Tibial artery (tissue), 4 donors: ENCODE measurements at regions not wholly inside any gene's neighbourhood (a gene's known extent, or its start where the extent isn't known, plus 50 kb on each side); places are given as distances from the start of the nearest gene placed in this dataset.

ENCODE experiments used
- DNase-seq, 2 donors: peaks; one replicate each; pipeline ENCODE4 v3.0.0-alpha.2; 2019
- H3K27ac ChIP-seq, 2 donors: fragments of 200-600 bp; sonication (generic) in 1 of 2; 1 replicate in 1 of 2; 2 replicates in 1 of 2; pipeline ENCODE4 v1.5.1; 2018 to 2019; ENCODE audit warnings: mild to moderate bottlenecking in 1 of 2
- H3K27me3 ChIP-seq, 2 donors: fragments of 200-600 bp; sonication (generic) in 1 of 2; one replicate each; pipeline versions ENCODE4 v1.5.1 to v1.6.0; 2016 to 2019
- H3K36me3 ChIP-seq, 3 donors: fragments of 200-600 bp; sonication (generic) in 2 of 3; one replicate each; pipeline ENCODE4 v1.5.1; 2016 to 2019; ENCODE audit warnings: mild to moderate bottlenecking in 2 of 3
- H3K4me1 ChIP-seq, 4 donors: fragments of 200-600 bp; sonication (generic) in 2 of 4; 1 replicate in 3 of 4; 2 replicates in 1 of 4; pipeline ENCODE4 v1.5.1; 2016 to 2019
- H3K4me3 ChIP-seq, 2 donors: fragments of 200-600 bp; sonication (generic) in 1 of 2; 1 replicate in 1 of 2; 2 replicates in 1 of 2; pipeline ENCODE4 v1.5.1; 2018 to 2019; ENCODE audit warnings: mild to moderate bottlenecking in 2 of 2
- H3K9me3 ChIP-seq, 3 donors: fragments of 200-600 bp; sonication (generic) in 1 of 3; one replicate each; pipeline ENCODE4 v1.5.1; 2016 to 2019
- CTCF ChIP-seq, 2 experiments: fragments of 200-600 bp in 1 of 2; fragments of 450-650 bp in 1 of 2; IDR thresholded peaks; one replicate each; pipeline ENCODE4 v1.5.1; 2017 to 2019; ENCODE audit warnings: antibody characterized with exemption in 2 of 2, mild to moderate bottlenecking in 1 of 2, moderate library complexity in 1 of 2
- intact Hi-C: fragments of 100-400 bp; cut with DNase I; formaldehyde crosslinking; loops from one replicate; pipeline ENCODE4 v1.15.0; 2023; ENCODE audit warnings: low total_unique reads

GRCh38 chr1:38644092-38644491 is 215.5 kb downstream of the RRAGC start:
- DNase-seq = no peak
- H3K27me3 ChIP-seq = peaks cover 0 to 2% of the 10 kb centered on the region in 2 donors
- no peak overlapping the region for H3K4me3 ChIP-seq
- TF ChIP-seq CTCF (IDR thresholded peaks at IDR 0.05) = no peak
- H3K4me1 ChIP-seq = no peaks in the 10 kb centered on the region
- no peak overlapping the region for H3K27ac ChIP-seq
- no peaks in the 10 kb centered on the region for H3K36me3 ChIP-seq
- intact Hi-C loops = no loop called here
- H3K9me3 ChIP-seq = no peaks in the 10 kb centered on the region

- intact Hi-C loops = no loop called here
- H3K27me3 ChIP-seq = peaks cover 0 to 5% of the 10 kb centered on the region in 2 donors
- no peak for DNase-seq
- no peaks in the 10 kb centered on the region for H3K36me3 ChIP-seq
- TF ChIP-seq CTCF (IDR thresholded peaks at IDR 0.05) = no peak
- no peaks in the 10 kb centered on the region for H3K9me3 ChIP-seq
- no peak overlapping the region for H3K4me3 ChIP-seq
- no peak overlapping the region for H3K27ac ChIP-seq
- no peaks in the 10 kb centered on the region for H3K4me1 ChIP-seq
Measured at GRCh38 chr1:38641661-38642060, 217.9 kb downstream of the RRAGC start.

- intact Hi-C loops = no loop called here
- H3K4me1 ChIP-seq = no peaks in the 10 kb centered on the region
- no peak overlapping the region for H3K27ac ChIP-seq
- H3K36me3 ChIP-seq = no peaks in the 10 kb centered on the region
- peaks cover 0 to 13% of the 10 kb centered on the region in 2 donors for H3K27me3 ChIP-seq
- no peaks in the 10 kb centered on the region for H3K9me3 ChIP-seq
- TF ChIP-seq CTCF (IDR thresholded peaks at IDR 0.05) = no peak
- no peak overlapping the region for H3K4me3 ChIP-seq
- no peak for DNase-seq
Measured at GRCh38 chr1:38640371-38640770, 219.2 kb downstream of the RRAGC start.

DNA sequence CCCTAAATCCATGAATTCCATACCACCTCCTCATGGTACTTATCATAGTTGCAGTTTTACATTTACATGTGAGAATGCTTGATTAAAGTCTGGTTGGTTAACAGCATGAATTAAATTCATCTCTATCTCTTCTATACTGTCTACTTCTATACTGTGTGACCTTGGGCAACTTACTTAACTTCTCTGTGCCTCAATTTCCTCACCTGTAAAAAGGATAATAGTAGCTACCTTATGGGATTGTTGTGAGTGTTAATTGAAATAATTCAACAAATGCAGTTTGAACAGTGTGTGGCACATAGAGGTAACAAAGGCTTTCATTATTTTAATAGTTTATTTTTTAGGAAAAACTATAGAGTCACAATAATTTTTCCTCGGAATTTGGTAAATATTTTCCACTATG is 231.3 kb downstream of the RRAGC start:
- intact Hi-C loops = no loop called here
- no peaks in the 10 kb centered on the region for H3K36me3 ChIP-seq
- no peak overlapping the region for H3K27ac ChIP-seq
- H3K27me3 ChIP-seq = peaks cover 0 to 6% of the 10 kb centered on the region in 2 donors
- H3K4me3 ChIP-seq = no peak overlapping the region
- no peak for DNase-seq
- no peak for TF ChIP-seq CTCF (IDR thresholded peaks at IDR 0.05)
- no peaks in the 10 kb centered on the region for H3K4me1 ChIP-seq
- no peaks in the 10 kb centered on the region for H3K9me3 ChIP-seq

DNA sequence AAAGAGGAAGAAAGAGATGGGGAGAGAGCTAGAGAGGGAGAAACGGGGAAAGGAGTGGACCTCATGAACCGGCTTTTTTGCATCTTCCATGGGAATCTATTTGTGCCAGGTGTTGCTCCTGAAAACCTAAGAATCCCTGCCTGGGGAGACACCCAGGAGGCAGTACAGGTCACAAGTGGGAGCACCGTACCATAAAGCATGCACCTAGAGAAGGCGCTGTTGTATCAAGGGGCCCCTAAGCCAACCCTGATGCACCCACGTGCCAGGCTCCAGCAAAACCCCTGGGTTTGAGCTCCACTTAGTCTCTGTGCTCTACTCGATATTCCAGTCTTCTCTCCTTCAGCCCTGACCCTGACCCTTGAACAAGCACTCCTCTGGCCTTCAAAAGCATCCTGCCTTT is 233.6 kb downstream of the RRAGC start:
- Histone ChIP-seq H3K9me3 (no peaks in the 10 kb centered on the region), H3K36me3 (no peaks in the 10 kb centered on the region), H3K27ac (no peak overlapping the region), H3K27me3 (peaks cover 0 to 6% of the 10 kb centered on the region in 2 donors), H3K4me1 (no peaks in the 10 kb centered on the region), H3K4me3 (no peak overlapping the region)
- no peak for TF ChIP-seq CTCF (IDR thresholded peaks at IDR 0.05)
- intact Hi-C loops = no loop called here
- no peak for DNase-seq
